ENCODE measurements at regions not wholly inside any gene's neighbourhood (a gene's known extent, or its start where the extent isn't known, plus 50 kb on each side); places are given as distances from the start of the nearest gene placed in this dataset.

DNA sequence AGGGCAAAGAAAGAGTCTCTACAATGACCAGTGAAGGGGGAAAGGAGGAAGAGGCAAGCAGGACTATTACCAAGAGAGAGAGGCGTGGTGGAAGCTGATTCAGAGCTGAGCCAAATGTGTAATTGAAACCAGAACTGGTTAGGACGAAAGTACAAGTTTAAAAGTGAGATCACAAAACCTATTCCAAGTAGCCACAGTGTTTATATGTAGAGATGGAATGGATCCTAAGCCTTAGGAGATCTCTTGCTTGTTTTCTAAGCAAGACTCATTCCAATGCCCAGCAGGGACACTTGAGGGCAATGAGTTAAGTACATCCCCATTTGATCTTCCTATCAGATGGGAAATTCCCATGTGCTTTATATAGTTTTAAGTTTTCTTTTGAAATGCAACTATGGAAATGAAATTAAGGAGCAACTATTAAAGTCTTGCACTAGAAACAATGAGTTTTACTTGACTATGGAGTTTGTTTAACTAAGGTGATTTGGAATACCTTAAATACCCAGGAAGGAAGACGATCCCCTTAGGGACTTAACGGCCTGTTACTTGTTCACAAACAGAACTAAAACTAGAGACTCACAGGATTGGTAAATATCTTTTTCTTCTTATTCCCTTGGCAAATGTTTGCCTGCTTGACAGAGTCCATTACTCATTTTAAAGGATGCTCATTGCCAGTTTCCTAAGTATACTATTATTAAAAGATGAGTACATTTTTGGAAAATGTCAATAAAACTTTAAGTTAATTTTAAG, 51.1 kb upstream of the SNX2 start:
- DNase-seq, result no peak
- in situ Hi-C loops (cut with MboI; ENCODE audit: low pct_ligation_motif_present in 1 of 4, low pct_unique_long_range_greater_than_20kb in 1 of 4, low sequenced_read_pairs in 3 of 4) (no loop called here), intact Hi-C loops (cut with DNase I; ENCODE audit: low total_unique reads) (no loop called here)
- H3K27ac ChIP-seq, result no peak overlapping the region
- H3K9me3 ChIP-seq, result no peaks in the 10 kb centered on the region
- no peaks in the 10 kb centered on the region for H3K4me1 ChIP-seq
- WGBS, 2 donors (ENCODE audit: low coverage in 1 of 2), result 51 to 62% methylated on average over 3 to 4 of the region's 4 CpGs
- H3K36me3 ChIP-seq, result no peaks in the 10 kb centered on the region
- no peak for TF ChIP-seq POLR2A (IDR thresholded peaks at IDR 0.05)
- TF ChIP-seq, protein P1, sequence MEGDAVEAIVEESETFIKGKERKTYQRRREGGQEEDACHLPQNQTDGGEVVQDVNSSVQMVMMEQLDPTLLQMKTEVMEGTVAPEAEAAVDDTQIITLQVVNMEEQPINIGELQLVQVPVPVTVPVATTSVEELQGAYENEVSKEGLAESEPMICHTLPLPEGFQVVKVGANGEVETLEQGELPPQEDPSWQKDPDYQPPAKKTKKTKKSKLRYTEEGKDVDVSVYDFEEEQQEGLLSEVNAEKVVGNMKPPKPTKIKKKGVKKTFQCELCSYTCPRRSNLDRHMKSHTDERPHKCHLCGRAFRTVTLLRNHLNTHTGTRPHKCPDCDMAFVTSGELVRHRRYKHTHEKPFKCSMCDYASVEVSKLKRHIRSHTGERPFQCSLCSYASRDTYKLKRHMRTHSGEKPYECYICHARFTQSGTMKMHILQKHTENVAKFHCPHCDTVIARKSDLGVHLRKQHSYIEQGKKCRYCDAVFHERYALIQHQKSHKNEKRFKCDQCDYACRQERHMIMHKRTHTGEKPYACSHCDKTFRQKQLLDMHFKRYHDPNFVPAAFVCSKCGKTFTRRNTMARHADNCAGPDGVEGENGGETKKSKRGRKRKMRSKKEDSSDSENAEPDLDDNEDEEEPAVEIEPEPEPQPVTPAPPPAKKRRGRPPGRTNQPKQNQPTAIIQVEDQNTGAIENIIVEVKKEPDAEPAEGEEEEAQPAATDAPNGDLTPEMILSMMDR (IDR thresholded peaks at IDR 0.05), result no peak
- TF ChIP-seq EP300 (IDR thresholded peaks at IDR 0.05; ENCODE audit: low read depth), result no peak
- TF ChIP-seq POLR2AphosphoS5 (IDR thresholded peaks at IDR 0.05), result no peak
- H3K27me3 ChIP-seq, result no peaks in the 10 kb centered on the region
- H3K4me3 ChIP-seq, result no peak overlapping the region

All from transverse colon (tissue), 4 donors.